ENCODE measurements at regions not wholly inside any gene's neighbourhood (a gene's known extent, or its start where the extent isn't known, plus 50 kb on each side); places are given as distances from the start of the nearest gene placed in this dataset.

- TF ChIP-seq CTCF (IDR thresholded peaks at IDR 0.05) (no peak), ZFX (IDR thresholded peaks at IDR 0.05; ENCODE audit: borderline replicate concordance) (no peak)
These were observed 247.6 kb downstream of the PAPSS1 start for GRCh38 chr4:107472265-107472948.

Data from 22Rv1 (cell line).